ENCODE measurements at regions not wholly inside any gene's neighbourhood (a gene's known extent, or its start where the extent isn't known, plus 50 kb on each side); places are given as distances from the start of the nearest gene placed in this dataset.

GRCh38 chr10:130541090-130541489 is 404.9 kb downstream of the GLRX3 start:
- TF ChIP-seq POLR2A (IDR thresholded peaks at IDR 0.05), result no peak
- TF ChIP-seq CTCF (IDR thresholded peaks at IDR 0.05), result no peak
